Transverse colon (tissue), 4 donors: ENCODE measurements at regions not wholly inside any gene's neighbourhood (a gene's known extent, or its start where the extent isn't known, plus 50 kb on each side); places are given as distances from the start of the nearest gene placed in this dataset.
"Not testable (repeated sequence)": the region's sequence is repeated elsewhere in the genome, so short reads cannot be mapped to it uniquely, and the experiment has no call there.

ENCODE experiments used
- EP300 ChIP-seq: sonication (generic); formaldehyde crosslinking; IDR thresholded peaks from one replicate; pipeline ENCODE4 v1.6.1; 2017; ENCODE audit warnings: antibody characterized with exemption, low read depth
- POLR2A ChIP-seq: fragments of 450-650 bp; IDR thresholded peaks from one replicate; pipeline ENCODE4 v1.6.1; 2016; ENCODE audit warnings: antibody characterized with exemption, mild to moderate bottlenecking, moderate library complexity
- POLR2AphosphoS5 ChIP-seq, 3 donors: sonication (generic); formaldehyde crosslinking; IDR thresholded peaks; one replicate each; pipeline ENCODE4 v1.6.1; 2016; ENCODE audit warnings: antibody characterized with exemption in 3 of 3
- TF ChIP-seq, protein P1 (sequence below), 5 experiments: fragments of 200-600 bp in 3 of 5; fragments of 450-650 bp in 2 of 5; sonication (generic) in 3 of 5; IDR thresholded peaks; 1 replicate in 2 of 5; 2 replicates in 3 of 5; pipeline ENCODE4 v1.5.1; 2016 to 2017; ENCODE audit warnings: antibody characterized with exemption in 5 of 5, inconsistent platforms in 3 of 5, mild to moderate bottlenecking in 2 of 5, moderate library complexity in 1 of 5

- peak in 1 of 3 donors; percentile 21 for TF ChIP-seq POLR2AphosphoS5 (IDR thresholded peaks at IDR 0.05)
- not testable (repeated sequence) for TF ChIP-seq EP300, POLR2A
- TF ChIP-seq, protein P1, sequence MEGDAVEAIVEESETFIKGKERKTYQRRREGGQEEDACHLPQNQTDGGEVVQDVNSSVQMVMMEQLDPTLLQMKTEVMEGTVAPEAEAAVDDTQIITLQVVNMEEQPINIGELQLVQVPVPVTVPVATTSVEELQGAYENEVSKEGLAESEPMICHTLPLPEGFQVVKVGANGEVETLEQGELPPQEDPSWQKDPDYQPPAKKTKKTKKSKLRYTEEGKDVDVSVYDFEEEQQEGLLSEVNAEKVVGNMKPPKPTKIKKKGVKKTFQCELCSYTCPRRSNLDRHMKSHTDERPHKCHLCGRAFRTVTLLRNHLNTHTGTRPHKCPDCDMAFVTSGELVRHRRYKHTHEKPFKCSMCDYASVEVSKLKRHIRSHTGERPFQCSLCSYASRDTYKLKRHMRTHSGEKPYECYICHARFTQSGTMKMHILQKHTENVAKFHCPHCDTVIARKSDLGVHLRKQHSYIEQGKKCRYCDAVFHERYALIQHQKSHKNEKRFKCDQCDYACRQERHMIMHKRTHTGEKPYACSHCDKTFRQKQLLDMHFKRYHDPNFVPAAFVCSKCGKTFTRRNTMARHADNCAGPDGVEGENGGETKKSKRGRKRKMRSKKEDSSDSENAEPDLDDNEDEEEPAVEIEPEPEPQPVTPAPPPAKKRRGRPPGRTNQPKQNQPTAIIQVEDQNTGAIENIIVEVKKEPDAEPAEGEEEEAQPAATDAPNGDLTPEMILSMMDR (IDR thresholded peaks at IDR 0.05), result not testable (repeated sequence)
Measured at GRCh38 chr5:177665960-177666359, 66.0 kb downstream of the B4GALT7 start.
